ENCODE measurements at regions not wholly inside any gene's neighbourhood (a gene's known extent, or its start where the extent isn't known, plus 50 kb on each side); places are given as distances from the start of the nearest gene placed in this dataset.

DNA sequence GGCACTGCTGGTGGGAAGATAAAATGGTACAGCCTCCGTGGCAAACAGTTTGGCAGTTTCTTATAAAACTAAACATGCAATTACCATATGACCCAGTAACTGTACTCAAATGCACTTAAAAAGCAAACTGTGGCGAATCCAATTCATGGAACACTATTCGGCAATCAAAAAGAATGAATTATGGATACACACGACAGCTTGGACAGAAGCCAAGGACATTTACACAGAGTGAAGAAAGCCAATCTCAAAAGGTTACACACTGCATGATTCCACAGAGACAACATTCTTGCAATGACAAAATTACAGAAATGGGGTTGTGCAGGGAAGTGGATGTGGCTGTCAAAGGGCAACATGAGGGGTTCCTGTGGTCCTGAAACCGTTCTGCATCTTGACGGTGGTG is 122.1 kb upstream of the IQSEC1 start:
- no peak for TF ChIP-seq ZNF263 (CRISPR knock-in tag; IDR thresholded peaks at IDR 0.05; ENCODE audit: borderline replicate concordance)
- no peak for TF ChIP-seq SRSF9 (IDR thresholded peaks at IDR 0.05; ENCODE audit: borderline replicate concordance, low read depth, low read length)
- TF ChIP-seq PRPF4 (IDR thresholded peaks at IDR 0.05; ENCODE audit: insufficient read depth, low read depth, low read length, poor library complexity, severe bottlenecking) = no peak
- TF ChIP-seq ZNF140 (CRISPR knock-in tag; IDR thresholded peaks at IDR 0.05) = no peak
- TF ChIP-seq FOXK2 (conservative IDR thresholded peaks at IDR 0.05 in 1 of 2, IDR thresholded peaks at IDR 0.05 in 1 of 2; ENCODE audit: low read depth in 2 of 2) = no peak

Data from K562 (cell line).